ENCODE measurements at regions not wholly inside any gene's neighbourhood (a gene's known extent, or its start where the extent isn't known, plus 50 kb on each side); places are given as distances from the start of the nearest gene placed in this dataset.

DNA sequence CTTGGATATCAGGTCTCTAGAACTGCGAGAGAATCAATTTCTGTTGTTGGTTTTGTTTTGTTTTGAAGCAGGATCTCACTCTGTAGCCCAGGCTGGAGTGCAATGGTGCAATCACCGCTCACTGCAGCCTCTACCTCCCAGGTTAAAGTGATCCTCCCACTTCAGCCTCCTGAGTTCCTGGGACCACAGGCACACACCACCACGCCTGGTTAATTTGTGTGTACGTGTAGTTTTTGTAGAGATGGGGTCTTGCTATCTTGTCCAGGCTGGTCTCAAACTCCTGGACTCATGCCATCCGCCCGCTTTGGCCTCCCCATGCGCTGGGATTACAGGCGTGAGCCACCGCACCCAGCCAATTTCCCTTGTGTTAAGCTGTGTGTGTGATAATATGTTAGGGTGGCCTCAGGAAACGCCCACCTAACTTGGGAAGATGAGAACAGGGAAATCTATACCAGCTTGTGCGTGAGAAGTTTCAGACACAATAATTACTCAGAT lies 109.6 kb downstream of the SIK1 start:
- no peaks in the 10 kb centered on the region for H3K36me3 ChIP-seq (ENCODE audit: control insufficient read depth, insufficient read depth, low read length)
- no peak for DNase-seq
- H3K27me3 ChIP-seq (ENCODE audit: control insufficient read depth, insufficient read depth, low read length), result peaks cover 6% of the 10 kb centered on the region
- WGBS (ENCODE audit: insufficient coverage), result 80% methylated on average over 3 of the region's 11 CpGs
- H3K4me3 ChIP-seq (ENCODE audit: low read length), result no peak overlapping the region
- peaks cover 35% of the 10 kb centered on the region for H3K4me1 ChIP-seq (ENCODE audit: control insufficient read depth, insufficient read depth, low read length)
- peaks cover 11% of the 10 kb centered on the region for H3K9me3 ChIP-seq (replicated peaks; ENCODE audit: control insufficient read depth, low read depth, low read length)
- H3K27ac ChIP-seq (ENCODE audit: low read length), result no peak overlapping the region

DNA sequence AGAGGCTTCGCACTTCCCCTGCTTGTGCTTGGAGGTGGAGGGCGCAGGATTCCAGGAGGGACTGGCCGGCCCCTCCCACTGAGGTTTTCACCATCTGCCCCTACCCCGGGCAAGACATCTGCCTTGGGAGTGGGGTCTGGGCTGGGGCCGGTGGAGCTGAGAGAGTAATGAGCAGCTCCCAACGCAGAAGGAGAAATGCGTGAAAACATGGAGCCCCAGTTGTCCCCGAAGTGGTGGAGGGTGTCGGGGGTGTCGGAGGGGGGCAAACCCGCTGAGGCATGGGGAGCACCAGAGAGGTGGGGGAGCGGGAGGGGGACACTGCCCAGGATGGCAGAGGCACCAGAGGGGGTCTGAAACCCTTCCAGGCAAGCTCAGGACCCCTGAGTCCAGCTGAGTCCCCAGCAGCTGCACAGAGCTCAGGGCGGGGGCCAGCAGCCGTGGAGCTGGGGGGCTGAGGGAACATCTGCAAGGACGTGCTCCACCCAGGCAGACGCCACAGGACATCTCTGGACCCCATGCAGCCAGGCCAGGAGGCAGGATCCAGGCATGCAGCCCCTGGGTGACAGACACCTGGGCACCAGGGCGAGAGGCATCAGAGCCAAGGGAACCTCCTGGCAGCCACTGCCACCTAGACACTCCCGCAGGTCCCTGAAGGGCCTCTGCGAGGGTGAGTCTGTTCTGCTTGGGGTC lies 110.6 kb downstream of the SIK1 start:
- Histone ChIP-seq H3K9me3 (replicated peaks; ENCODE audit: control insufficient read depth, low read depth, low read length) (peaks cover 11% of the 10 kb centered on the region), H3K4me3 (ENCODE audit: low read length) (no peak overlapping the region), H3K36me3 (ENCODE audit: control insufficient read depth, insufficient read depth, low read length) (no peaks in the 10 kb centered on the region), H3K4me1 (ENCODE audit: control insufficient read depth, insufficient read depth, low read length) (peaks cover 42% of the 10 kb centered on the region), H3K27ac (ENCODE audit: low read length) (no peak overlapping the region), H3K27me3 (ENCODE audit: control insufficient read depth, insufficient read depth, low read length) (peaks cover 7% of the 10 kb centered on the region)
- 78% methylated on average over 14 of the region's 19 CpGs for WGBS (ENCODE audit: insufficient coverage)
- DNase-seq, result no peak

DNA sequence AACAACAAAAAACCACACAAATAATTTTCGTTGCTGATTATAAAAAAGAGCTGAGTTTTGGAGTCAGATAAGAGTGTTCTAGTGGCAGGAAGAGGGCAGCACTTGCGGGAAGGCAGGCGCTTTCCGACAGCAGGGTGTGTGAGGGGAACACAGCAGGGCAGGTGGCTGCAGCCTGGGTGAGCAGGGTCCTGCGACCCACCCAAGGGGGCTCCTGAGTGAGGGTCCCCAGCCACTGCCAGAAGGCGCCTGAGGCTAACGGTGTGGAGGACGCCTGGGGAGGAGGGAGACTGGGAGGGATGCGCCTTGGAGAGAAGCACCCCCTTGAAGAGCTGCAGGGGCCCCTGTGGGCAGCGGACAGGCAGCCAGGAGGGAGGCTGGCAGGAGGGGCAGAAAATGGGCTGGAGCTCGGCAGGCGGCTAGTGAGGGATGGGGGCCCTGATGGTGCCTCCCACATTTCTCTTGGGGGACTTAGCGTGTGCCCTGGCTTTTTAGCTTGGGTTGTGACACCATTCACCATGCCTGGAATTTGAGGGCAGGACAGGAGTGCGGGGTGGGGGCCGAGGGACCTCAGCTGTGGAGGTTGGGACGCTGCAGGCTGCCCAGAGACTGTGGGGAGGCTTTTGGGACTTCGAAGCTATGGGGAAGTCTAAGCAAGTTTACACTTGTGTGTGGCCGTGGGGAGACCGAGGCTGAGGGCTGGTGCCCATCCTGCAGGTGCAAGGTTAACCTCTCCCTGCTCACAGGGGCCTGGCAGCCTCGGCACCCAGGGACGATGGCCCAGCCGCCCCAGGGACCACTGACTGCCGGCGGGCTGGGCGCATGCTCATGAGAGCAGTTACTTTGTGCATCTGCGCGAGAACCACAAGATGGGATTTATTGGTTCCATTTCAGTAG lies 111.4 kb downstream of the SIK1 start:
- H3K36me3 ChIP-seq (ENCODE audit: control insufficient read depth, insufficient read depth, low read length), result no peaks in the 10 kb centered on the region

DNA sequence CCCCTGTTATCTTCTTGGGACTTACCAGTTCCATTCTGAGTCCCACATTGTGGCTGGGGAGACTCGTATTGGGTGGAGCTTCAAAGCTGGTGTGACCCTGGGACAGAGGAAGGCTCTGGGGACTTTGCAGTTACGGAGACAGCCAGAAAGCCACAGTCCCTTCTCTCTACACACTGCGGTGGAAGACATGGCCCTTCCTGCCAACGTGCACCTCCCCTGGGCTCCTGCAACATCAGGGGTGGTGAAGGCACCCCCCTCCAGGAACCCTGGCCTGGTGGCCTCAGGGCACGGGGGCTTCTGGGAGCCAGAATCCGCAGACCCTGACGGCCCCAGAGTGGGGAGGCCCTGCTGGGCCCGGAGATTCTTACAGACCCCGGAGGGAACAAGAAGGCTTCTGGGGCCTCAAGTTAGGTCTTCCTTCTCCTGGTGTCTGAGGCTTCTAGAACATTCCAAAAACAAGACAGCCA lies 113.0 kb downstream of the SIK1 start:
- peaks cover 6% of the 10 kb centered on the region for H3K27me3 ChIP-seq (ENCODE audit: control insufficient read depth, insufficient read depth, low read length)

More for the DNA sequence above, 111.4 kb downstream of the SIK1 start:
- Histone ChIP-seq H3K27ac (ENCODE audit: low read length) (no peak overlapping the region), H3K9me3 (replicated peaks; ENCODE audit: control insufficient read depth, low read depth, low read length) (peaks cover 11% of the 10 kb centered on the region), H3K4me3 (ENCODE audit: low read length) (no peak overlapping the region), H3K27me3 (ENCODE audit: control insufficient read depth, insufficient read depth, low read length) (peaks cover 9% of the 10 kb centered on the region), H3K4me1 (ENCODE audit: control insufficient read depth, insufficient read depth, low read length) (peaks cover 40% of the 10 kb centered on the region)
- no peak for DNase-seq
- WGBS (ENCODE audit: insufficient coverage), result 77% methylated on average over 26 of the region's 27 CpGs

DNA sequence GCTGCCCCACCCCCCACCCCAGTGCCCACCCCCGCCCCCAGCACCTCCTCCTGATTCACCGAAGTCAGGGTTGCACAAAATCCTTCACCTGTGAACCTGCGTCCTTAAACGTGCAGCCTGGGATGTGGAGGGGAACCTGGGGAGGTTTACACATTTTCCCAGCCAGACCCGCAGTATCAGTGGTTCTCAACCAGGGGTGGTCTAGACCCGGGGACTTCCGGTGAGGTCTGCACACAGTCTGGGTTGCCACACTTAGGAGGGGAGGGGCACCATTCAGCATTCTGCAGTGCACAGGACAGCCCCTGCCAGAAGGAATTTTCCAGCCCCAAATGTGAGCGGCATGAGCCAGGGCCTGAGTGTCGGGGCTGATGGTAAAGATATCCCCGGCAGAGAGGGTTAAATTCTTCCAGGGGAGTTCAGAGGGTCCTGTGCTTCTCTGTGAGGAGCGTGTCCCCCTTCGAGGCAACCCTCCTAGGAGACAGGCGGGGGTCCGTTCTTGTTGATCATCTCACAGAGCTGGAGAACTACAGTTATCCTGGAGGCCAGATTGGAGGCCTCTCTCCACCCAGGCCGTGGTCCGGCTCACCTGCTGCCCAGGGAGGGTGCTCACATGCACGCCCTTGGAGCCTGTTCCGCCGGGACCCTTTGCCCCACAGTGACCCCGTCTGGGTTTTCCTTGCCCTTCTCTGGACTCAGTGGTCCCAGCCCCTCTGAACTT lies 113.6 kb downstream of the SIK1 start:
- Histone ChIP-seq H3K9me3 (replicated peaks; ENCODE audit: control insufficient read depth, low read depth, low read length) (peaks cover 13% of the 10 kb centered on the region), H3K4me1 (ENCODE audit: control insufficient read depth, insufficient read depth, low read length) (peaks cover 34% of the 10 kb centered on the region), H3K27me3 (ENCODE audit: control insufficient read depth, insufficient read depth, low read length) (peaks cover 6% of the 10 kb centered on the region), H3K4me3 (ENCODE audit: low read length) (no peak overlapping the region), H3K36me3 (ENCODE audit: control insufficient read depth, insufficient read depth, low read length) (no peaks in the 10 kb centered on the region), H3K27ac (ENCODE audit: low read length) (no peak overlapping the region)
- DNase-seq, result no peak
- 72% methylated on average over 18 of the region's 20 CpGs for WGBS (ENCODE audit: insufficient coverage)

More for the DNA sequence above, 113.0 kb downstream of the SIK1 start:
- Histone ChIP-seq H3K4me3 (ENCODE audit: low read length) (no peak overlapping the region), H3K27ac (ENCODE audit: low read length) (no peak overlapping the region), H3K36me3 (ENCODE audit: control insufficient read depth, insufficient read depth, low read length) (no peaks in the 10 kb centered on the region), H3K4me1 (ENCODE audit: control insufficient read depth, insufficient read depth, low read length) (peaks cover 34% of the 10 kb centered on the region), H3K9me3 (replicated peaks; ENCODE audit: control insufficient read depth, low read depth, low read length) (peaks cover 13% of the 10 kb centered on the region)
- 54% methylated on average over 5 of the region's 9 CpGs for WGBS (ENCODE audit: insufficient coverage)
- no peak for DNase-seq

DNA sequence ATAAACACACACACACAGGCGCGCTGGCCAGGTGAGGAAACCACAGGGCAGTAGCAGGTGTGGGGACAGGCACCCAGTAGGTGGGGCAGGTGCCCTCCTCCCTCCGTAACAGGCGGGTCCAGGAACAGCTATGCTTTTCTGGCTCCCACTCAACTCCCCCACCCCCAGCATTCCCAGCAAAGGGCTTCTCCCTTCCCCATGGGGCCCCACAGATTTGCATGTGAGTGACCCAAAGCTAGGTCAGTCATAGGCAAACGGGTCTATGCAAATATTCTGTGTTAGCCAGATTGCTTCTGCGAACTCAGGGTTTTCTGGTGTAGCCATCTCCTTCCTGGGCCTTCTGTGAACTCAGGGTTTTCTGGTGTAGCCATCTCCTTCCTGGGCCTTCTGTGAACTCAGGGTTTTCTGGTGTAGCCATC lies 114.2 kb downstream of the SIK1 start:
- peaks cover 6% of the 10 kb centered on the region for H3K27me3 ChIP-seq (ENCODE audit: control insufficient read depth, insufficient read depth, low read length)
- H3K36me3 ChIP-seq (ENCODE audit: control insufficient read depth, insufficient read depth, low read length), result no peaks in the 10 kb centered on the region
- DNase-seq, result no peak
- 52% methylated on average over 4 of the region's 6 CpGs for WGBS (ENCODE audit: insufficient coverage)
- no peak overlapping the region for H3K27ac ChIP-seq (ENCODE audit: low read length)
- peaks cover 9% of the 10 kb centered on the region for H3K9me3 ChIP-seq (replicated peaks; ENCODE audit: control insufficient read depth, low read depth, low read length)
- H3K4me3 ChIP-seq (ENCODE audit: low read length), result no peak overlapping the region
- H3K4me1 ChIP-seq (ENCODE audit: control insufficient read depth, insufficient read depth, low read length), result peaks cover 40% of the 10 kb centered on the region

DNA sequence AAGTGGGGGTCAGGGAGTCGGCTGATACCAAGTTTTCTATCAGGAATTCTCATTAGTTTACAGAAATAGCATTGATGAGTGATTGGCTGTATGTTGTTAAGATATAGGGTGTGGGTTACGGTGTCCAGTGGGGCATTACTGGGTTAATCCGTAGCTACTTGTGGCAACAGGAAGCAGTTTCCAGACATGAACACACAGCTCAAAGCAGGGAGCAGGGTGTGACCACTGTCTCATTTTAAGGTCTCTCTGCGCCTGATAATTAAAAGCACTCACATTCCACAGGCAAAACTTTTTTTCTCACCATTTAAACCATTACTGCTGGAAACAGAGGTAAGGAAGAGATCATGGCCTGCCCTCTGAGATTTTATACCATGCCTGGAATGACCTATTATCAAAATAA lies 114.9 kb downstream of the SIK1 start:
- H3K4me1 ChIP-seq (ENCODE audit: control insufficient read depth, insufficient read depth, low read length), result peaks cover 47% of the 10 kb centered on the region
- H3K27ac ChIP-seq (ENCODE audit: low read length), result no peak overlapping the region
- no peaks in the 10 kb centered on the region for H3K36me3 ChIP-seq (ENCODE audit: control insufficient read depth, insufficient read depth, low read length)
- peaks cover 6% of the 10 kb centered on the region for H3K27me3 ChIP-seq (ENCODE audit: control insufficient read depth, insufficient read depth, low read length)
- peaks cover 6% of the 10 kb centered on the region for H3K9me3 ChIP-seq (replicated peaks; ENCODE audit: control insufficient read depth, low read depth, low read length)
- H3K4me3 ChIP-seq (ENCODE audit: low read length), result no peak overlapping the region
- DNase-seq, result no peak
- WGBS (ENCODE audit: insufficient coverage), result 40% methylated on average over 1 of the region's 4 CpGs

DNA sequence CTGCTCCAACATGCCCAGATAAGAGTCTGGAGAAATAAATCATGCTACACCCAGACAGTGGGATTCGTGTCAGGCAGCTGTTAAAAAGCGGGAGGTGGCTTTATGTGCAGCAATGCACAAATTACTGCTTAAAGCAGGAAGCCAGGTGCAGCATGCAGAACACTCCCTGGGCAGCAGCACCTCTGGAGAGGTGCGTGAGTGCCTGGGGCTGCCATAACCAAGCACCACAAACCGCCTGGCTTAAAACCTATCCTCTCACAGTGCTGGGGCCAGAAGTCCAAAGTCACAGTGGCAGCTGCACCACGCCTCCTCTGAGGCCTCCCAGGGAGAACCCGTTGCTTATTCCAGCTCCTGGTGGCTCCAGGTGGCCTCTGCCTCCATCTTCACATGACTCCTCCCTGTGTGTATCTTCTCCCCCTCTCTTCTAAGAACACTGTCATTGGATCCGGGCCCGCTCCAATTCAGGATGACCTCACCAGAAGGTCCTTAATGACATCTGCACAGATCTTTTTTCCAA lies 115.6 kb downstream of the SIK1 start:
- Histone ChIP-seq H3K4me3 (ENCODE audit: low read length) (no peak overlapping the region), H3K27ac (ENCODE audit: low read length) (no peak overlapping the region), H3K4me1 (ENCODE audit: control insufficient read depth, insufficient read depth, low read length) (peaks cover 54% of the 10 kb centered on the region), H3K36me3 (ENCODE audit: control insufficient read depth, insufficient read depth, low read length) (no peaks in the 10 kb centered on the region), H3K9me3 (replicated peaks; ENCODE audit: control insufficient read depth, low read depth, low read length) (peaks cover 2% of the 10 kb centered on the region), H3K27me3 (ENCODE audit: control insufficient read depth, insufficient read depth, low read length) (peaks cover 6% of the 10 kb centered on the region)
- peak; percentile 60 for DNase-seq
- WGBS (ENCODE audit: insufficient coverage), result 35% methylated on average over 6 of the region's 8 CpGs

DNA sequence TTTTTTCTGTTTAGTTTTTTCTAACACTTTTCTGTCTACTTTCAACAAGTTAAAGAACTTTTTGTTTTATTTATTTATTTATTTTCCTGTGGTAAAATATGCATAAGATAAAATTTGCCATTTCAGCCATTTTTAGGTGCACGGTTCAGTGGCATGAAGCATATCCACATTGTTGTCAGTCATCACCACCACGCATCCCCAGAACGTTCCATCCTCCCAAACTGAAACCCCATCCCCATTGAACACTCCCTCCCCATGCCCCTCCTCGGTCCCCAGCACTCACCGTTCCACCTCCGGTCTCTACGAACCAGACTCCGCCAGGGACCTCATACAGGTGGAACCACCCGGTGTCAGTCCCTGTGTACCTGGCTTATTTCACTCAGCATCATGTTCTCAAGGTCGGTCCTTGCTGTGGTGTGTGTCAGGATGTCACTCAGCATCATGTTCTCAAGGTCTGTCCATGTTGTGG lies 118.1 kb downstream of the SIK1 start:
- H3K9me3 ChIP-seq (replicated peaks; ENCODE audit: control insufficient read depth, low read depth, low read length), result peaks cover 2% of the 10 kb centered on the region
- no peak for DNase-seq
- no peak overlapping the region for H3K27ac ChIP-seq (ENCODE audit: low read length)
- peaks cover 4% of the 10 kb centered on the region for H3K27me3 ChIP-seq (ENCODE audit: control insufficient read depth, insufficient read depth, low read length)
- peaks cover 55% of the 10 kb centered on the region for H3K4me1 ChIP-seq (ENCODE audit: control insufficient read depth, insufficient read depth, low read length)
- H3K36me3 ChIP-seq (ENCODE audit: control insufficient read depth, insufficient read depth, low read length), result no peaks in the 10 kb centered on the region
- no peak overlapping the region for H3K4me3 ChIP-seq (ENCODE audit: low read length)
- 89% methylated on average over 7 of the region's 10 CpGs for WGBS (ENCODE audit: insufficient coverage)
